Thyroid gland (tissue), 4 donors: ENCODE measurements at regions not wholly inside any gene's neighbourhood (a gene's known extent, or its start where the extent isn't known, plus 50 kb on each side); places are given as distances from the start of the nearest gene placed in this dataset.

ENCODE experiments used
- DNase-seq, 2 donors: peaks; one replicate each; pipeline ENCODE4 v3.0.0-alpha.2; 2019
- H3K27ac ChIP-seq, 3 donors: fragments of 200-600 bp; sonication (generic); 1 replicate in 2 of 3; 2 replicates in 1 of 3; pipeline ENCODE4 v1.5.1; 2016 to 2019; ENCODE audit warnings: mild to moderate bottlenecking in 1 of 3, moderate library complexity in 1 of 3
- H3K27me3 ChIP-seq: fragments of 200-600 bp; sonication (generic); one replicate; pipeline ENCODE4 v1.5.1; 2019
- H3K36me3 ChIP-seq, 2 donors: fragments of 200-600 bp; sonication (generic); one replicate each; pipeline ENCODE4 v1.5.1; 2016 to 2019
- H3K4me1 ChIP-seq, 2 donors: fragments of 200-600 bp; sonication (generic); one replicate each; pipeline ENCODE4 v1.5.1; 2017 to 2019
- H3K4me3 ChIP-seq, 3 donors: fragments of 200-600 bp; sonication (generic); replicated peaks in 1 of 3; 1 replicate in 2 of 3; 2 replicates in 1 of 3; pipeline ENCODE4 v1.5.1; 2016; ENCODE audit warnings: mild to moderate bottlenecking in 1 of 3
- H3K9me3 ChIP-seq: fragments of 200-600 bp; sonication (generic); one replicate; pipeline ENCODE4 v1.5.1; 2017
- POLR2A ChIP-seq, 2 donors: fragments of 450-650 bp; IDR thresholded peaks; one replicate each; pipeline ENCODE4 v1.6.1; 2017; ENCODE audit warnings: antibody characterized with exemption in 2 of 2, mild to moderate bottlenecking in 2 of 2, moderate library complexity in 1 of 2
- whole genome bisulfite sequencing, 2 donors: methylation state at CpG; one replicate each; pipeline ENCODE4 v1.1.5; 2017; 5-methylcytosine and 5-hydroxymethylcytosine counted together
- intact Hi-C: fragments of 100-400 bp; cut with DNase I; formaldehyde crosslinking; loops from one replicate; pipeline ENCODE4 v1.15.1; 2023
- TF ChIP-seq, protein P1 (sequence below), 6 experiments: fragments of 200-600 bp in 3 of 6; fragments of 450-650 bp in 3 of 6; sonication (generic) in 3 of 6; IDR thresholded peaks; one replicate each; pipeline ENCODE4 v1.5.1; 2016 to 2019; ENCODE audit warnings: antibody characterized with exemption in 6 of 6, mild to moderate bottlenecking in 2 of 6, inconsistent platforms in 1 of 6, moderate library complexity in 1 of 6

DNA sequence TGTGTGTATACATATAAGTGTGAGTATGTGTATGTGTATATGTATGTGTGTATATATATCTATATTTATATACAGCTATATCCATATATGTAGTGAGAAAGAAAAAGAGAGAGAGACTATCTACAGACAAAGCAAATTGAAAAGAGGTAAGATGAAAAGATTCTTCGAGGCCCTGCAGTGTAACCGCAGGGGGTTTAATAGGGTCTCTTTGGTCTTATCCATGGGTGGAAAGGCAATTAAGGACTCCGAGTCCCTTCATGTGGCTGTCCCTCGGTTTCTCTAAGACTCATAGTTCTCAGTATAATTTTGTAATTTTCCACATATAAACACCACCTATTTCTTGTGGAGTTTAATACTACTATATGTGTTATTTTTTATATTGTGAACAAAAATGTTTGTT is 50.6 kb upstream of the JAZF1 start:
- Histone ChIP-seq H3K27me3 (no peaks in the 10 kb centered on the region), H3K36me3 (no peaks in the 10 kb centered on the region), H3K4me3 (no peak overlapping the region), H3K9me3 (no peaks in the 10 kb centered on the region), H3K4me1 (no peaks in the 10 kb centered on the region), H3K27ac (no peak overlapping the region)
- intact Hi-C loops: no loop called here
- TF ChIP-seq POLR2A (IDR thresholded peaks at IDR 0.05): no peak
- TF ChIP-seq, protein P1, sequence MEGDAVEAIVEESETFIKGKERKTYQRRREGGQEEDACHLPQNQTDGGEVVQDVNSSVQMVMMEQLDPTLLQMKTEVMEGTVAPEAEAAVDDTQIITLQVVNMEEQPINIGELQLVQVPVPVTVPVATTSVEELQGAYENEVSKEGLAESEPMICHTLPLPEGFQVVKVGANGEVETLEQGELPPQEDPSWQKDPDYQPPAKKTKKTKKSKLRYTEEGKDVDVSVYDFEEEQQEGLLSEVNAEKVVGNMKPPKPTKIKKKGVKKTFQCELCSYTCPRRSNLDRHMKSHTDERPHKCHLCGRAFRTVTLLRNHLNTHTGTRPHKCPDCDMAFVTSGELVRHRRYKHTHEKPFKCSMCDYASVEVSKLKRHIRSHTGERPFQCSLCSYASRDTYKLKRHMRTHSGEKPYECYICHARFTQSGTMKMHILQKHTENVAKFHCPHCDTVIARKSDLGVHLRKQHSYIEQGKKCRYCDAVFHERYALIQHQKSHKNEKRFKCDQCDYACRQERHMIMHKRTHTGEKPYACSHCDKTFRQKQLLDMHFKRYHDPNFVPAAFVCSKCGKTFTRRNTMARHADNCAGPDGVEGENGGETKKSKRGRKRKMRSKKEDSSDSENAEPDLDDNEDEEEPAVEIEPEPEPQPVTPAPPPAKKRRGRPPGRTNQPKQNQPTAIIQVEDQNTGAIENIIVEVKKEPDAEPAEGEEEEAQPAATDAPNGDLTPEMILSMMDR (IDR thresholded peaks at IDR 0.05): no peak
- no peak for DNase-seq
- 91 to 94% methylated on average over 4 of the region's 4 CpGs for WGBS, 2 donors

DNA sequence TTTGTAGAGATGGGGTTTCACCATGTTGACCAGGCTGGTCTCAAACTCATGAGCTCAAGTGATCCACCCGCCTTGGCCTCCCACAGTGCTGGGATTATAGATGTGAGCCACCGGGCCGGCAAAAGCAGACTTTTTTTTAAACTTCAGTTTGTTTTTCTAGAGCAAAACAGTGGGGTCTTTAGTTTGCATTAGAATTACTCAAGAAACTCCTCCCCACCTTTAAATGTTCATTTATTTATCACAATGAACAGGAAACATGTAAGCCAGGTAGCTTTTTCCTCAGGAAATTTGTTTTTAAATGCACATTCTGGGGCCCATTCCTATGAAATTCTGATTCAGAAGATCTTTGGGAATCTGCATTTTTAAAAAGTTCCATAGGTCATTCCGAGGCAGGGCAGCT is 56.0 kb upstream of the JAZF1 start:
- DNase-seq: no peak
- Histone ChIP-seq H3K4me3 (no peak overlapping the region), H3K4me1 (no peaks in the 10 kb centered on the region), H3K9me3 (no peaks in the 10 kb centered on the region), H3K27ac (no peak overlapping the region), H3K27me3 (no peaks in the 10 kb centered on the region), H3K36me3 (no peaks in the 10 kb centered on the region)
- WGBS, 2 donors: 74 to 77% methylated on average over 4 of the region's 4 CpGs
- TF ChIP-seq, protein P1 (IDR thresholded peaks at IDR 0.05): no peak
- no peak for TF ChIP-seq POLR2A (IDR thresholded peaks at IDR 0.05)
- intact Hi-C loops: no loop called here

DNA sequence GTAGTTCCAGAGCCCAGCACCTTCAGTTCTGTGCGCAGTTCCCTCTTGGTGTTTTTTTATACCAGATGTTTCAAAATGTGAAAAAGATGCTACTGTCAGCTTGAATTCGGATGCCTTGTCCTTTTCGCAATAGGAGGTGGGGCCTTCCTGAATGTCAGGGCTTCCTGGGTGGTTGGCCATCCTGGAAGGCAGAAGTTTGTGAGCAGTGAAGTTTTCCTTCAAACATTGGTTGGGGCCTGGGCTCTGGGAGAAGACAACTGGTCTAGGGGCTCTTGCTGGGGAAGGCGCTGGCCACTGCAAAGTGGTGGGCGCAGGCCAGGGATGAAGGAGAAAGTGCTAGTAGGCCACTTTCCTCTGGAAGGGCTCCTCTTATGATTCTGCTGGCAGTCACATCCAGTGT is 56.8 kb upstream of the JAZF1 start:
- Histone ChIP-seq H3K27ac (no peak overlapping the region), H3K36me3 (no peaks in the 10 kb centered on the region), H3K27me3 (no peaks in the 10 kb centered on the region), H3K9me3 (no peaks in the 10 kb centered on the region), H3K4me3 (no peak overlapping the region), H3K4me1 (no peaks in the 10 kb centered on the region)
- no peak for DNase-seq
- 81 to 91% methylated on average over 5 of the region's 5 CpGs for WGBS, 2 donors
- TF ChIP-seq, protein P1 (IDR thresholded peaks at IDR 0.05): no peak
- no peak for TF ChIP-seq POLR2A (IDR thresholded peaks at IDR 0.05)
- intact Hi-C loops: no loop called here

DNA sequence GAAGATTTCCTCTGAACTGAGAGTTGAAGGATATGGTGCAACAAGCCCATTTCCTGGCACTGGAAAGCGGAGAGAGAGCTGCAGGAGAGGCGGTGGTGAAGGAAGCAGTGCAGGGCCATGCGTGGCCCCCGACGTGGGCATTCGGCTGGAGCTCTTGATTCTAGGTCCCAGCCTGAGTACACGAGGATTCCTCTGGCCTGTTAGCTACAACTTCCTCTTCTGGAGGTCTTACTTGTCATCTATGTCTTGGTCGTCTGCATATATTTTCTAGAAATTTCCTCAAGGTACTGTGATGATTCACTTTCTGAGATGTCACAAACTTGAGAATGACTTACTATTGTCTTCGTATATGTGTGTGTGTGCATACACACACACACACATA is 59.2 kb upstream of the JAZF1 start:
- intact Hi-C loops: no loop called here

DNA sequence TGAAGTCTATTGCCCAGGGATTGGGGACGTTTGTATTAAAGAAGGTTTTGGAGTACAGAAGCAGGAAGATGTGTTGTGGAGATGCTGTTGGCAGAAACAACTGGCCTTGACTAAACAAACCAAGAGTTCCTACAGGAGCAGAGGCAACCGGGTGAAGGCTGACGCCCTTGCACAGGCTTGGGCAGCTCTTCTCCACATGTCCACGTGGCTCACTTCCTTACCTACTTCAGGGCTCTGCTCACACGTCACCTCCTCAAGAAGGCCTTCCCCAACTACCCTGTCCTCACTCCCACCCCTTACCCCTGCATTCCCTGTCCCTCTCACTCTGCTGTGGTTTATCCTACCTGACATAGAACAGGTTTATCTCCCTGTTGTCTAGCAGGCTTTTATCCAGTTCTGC is 59.9 kb upstream of the JAZF1 start:
- H3K36me3 ChIP-seq: no peaks in the 10 kb centered on the region
- 67 to 69% methylated on average over 5 of the region's 5 CpGs for WGBS, 2 donors
- no peak overlapping the region for H3K4me3 ChIP-seq
- intact Hi-C loops: no loop called here
- no peak for DNase-seq
- H3K27ac ChIP-seq: no peak overlapping the region
- TF ChIP-seq POLR2A (IDR thresholded peaks at IDR 0.05): no peak
- no peaks in the 10 kb centered on the region for H3K27me3 ChIP-seq
- H3K4me1 ChIP-seq: no peaks in the 10 kb centered on the region
- no peaks in the 10 kb centered on the region for H3K9me3 ChIP-seq

More for the DNA sequence above, 59.2 kb upstream of the JAZF1 start:
- Histone ChIP-seq H3K27ac (no peak overlapping the region), H3K4me1 (no peaks in the 10 kb centered on the region), H3K4me3 (no peak overlapping the region), H3K36me3 (no peaks in the 10 kb centered on the region), H3K27me3 (no peaks in the 10 kb centered on the region), H3K9me3 (no peaks in the 10 kb centered on the region)
- TF ChIP-seq POLR2A (IDR thresholded peaks at IDR 0.05): no peak
- TF ChIP-seq, protein P1 (IDR thresholded peaks at IDR 0.05): no peak
- 84 to 85% methylated on average over 9 of the region's 9 CpGs for WGBS, 2 donors
- DNase-seq: no peak

DNA sequence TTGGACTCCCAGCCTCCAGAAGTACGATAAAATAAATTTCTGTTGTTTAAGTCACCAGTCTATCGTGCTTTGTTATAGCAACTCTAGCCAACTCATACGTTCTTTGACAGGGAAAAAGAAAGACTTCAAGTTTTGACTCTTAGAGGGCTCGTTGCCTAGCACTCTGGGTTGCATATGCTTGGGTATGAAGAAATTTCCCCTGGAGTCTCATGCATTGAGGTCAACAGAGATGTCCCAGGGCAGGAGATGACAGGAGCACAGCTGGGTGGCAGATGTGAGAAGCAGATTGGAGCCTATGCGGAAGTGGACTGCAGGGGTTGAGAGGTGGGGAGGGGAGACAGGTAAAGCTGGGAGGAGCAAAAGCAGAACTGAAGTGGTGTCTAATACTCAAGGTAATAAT is 63.3 kb upstream of the JAZF1 start:
- Histone ChIP-seq H3K27me3 (no peaks in the 10 kb centered on the region), H3K9me3 (no peaks in the 10 kb centered on the region), H3K4me3 (no peak overlapping the region), H3K27ac (no peak overlapping the region), H3K36me3 (no peaks in the 10 kb centered on the region), H3K4me1 (no peaks in the 10 kb centered on the region)
- intact Hi-C loops: no loop called here
- TF ChIP-seq, protein P1 (IDR thresholded peaks at IDR 0.05): no peak
- TF ChIP-seq POLR2A (IDR thresholded peaks at IDR 0.05): no peak
- WGBS, 2 donors: 92 to 94% methylated on average over 5 of the region's 5 CpGs
- no peak for DNase-seq
